OCI-LY1 (cell line): ENCODE measurements at regions not wholly inside any gene's neighbourhood (a gene's known extent, or its start where the extent isn't known, plus 50 kb on each side); places are given as distances from the start of the nearest gene placed in this dataset.

Experiments used
- H2AFZ ChIP-seq: fragments of 200-600 bp; sonication (generic), shearing (Covaris generic); 2 replicates; pipeline ENCODE4 v1.6.0; 2014; ENCODE audit warnings: antibody characterized with exemption, mild to moderate bottlenecking, low read length
- H3F3A ChIP-seq: fragments of 200-600 bp; sonication (generic), shearing (Covaris generic); 2 replicates; pipeline ENCODE4 v1.6.0; 2014; ENCODE audit warnings: mild to moderate bottlenecking, antibody characterized with exemption, low read length, moderate library complexity; ENCODE audit not compliant: insufficient read depth
- H3K27ac ChIP-seq: fragments of 200-600 bp; sonication (generic); 2 replicates; pipeline ENCODE4 v1.5.1; 2014; ENCODE audit warnings: low read length, mixed run types, mild to moderate bottlenecking, low read depth; ENCODE audit not compliant: poor library complexity, severe bottlenecking
- H3K27me3 ChIP-seq: fragments of 200-600 bp; sonication (generic); 2 replicates; pipeline ENCODE4 v1.6.0; 2014; ENCODE audit warnings: antibody characterized with exemption, mild to moderate bottlenecking, low read length, moderate library complexity; ENCODE audit not compliant: insufficient read depth
- H3K36me3 ChIP-seq: fragments of 200-600 bp; sonication (generic); 2 replicates; pipeline ENCODE4 v1.6.1; 2014; ENCODE audit warnings: mild to moderate bottlenecking, antibody characterized with exemption, low read length, moderate library complexity, mixed read lengths; ENCODE audit not compliant: insufficient read depth
- H3K4me1 ChIP-seq: fragments of 200-600 bp; sonication (generic); 2 replicates; pipeline ENCODE4 v1.5.1; 2014; ENCODE audit warnings: mild to moderate bottlenecking, low read length, moderate library complexity; ENCODE audit not compliant: insufficient read depth, severe bottlenecking
- H3K4me2 ChIP-seq: fragments of 200-600 bp; sonication (generic), shearing (Covaris generic); 2 replicates; pipeline ENCODE4 v1.6.1; 2014; ENCODE audit warnings: low read length
- H3K4me3 ChIP-seq: fragments of 200-600 bp; sonication (generic); 2 replicates; pipeline ENCODE4 v1.5.1; 2014; ENCODE audit warnings: low read length, low read depth, mild to moderate bottlenecking, mixed read lengths; ENCODE audit not compliant: poor library complexity, severe bottlenecking
- H3K79me2 ChIP-seq: fragments of 200-600 bp; shearing (Covaris generic); 2 replicates; pipeline ENCODE4 v1.6.1; 2016; ENCODE audit warnings: mixed run types, low read length, mixed read lengths; ENCODE audit not compliant: insufficient read depth
- H3K9ac ChIP-seq: fragments of 200-600 bp; sonication (generic), shearing (Covaris generic); 2 replicates; pipeline ENCODE4 v1.6.1; 2014; ENCODE audit warnings: mild to moderate bottlenecking, low read length, mixed read lengths
- H3K9me2 ChIP-seq: fragments of 200-600 bp; sonication (generic), shearing (Covaris generic); 2 replicates; pipeline ENCODE4 v1.6.1; 2014; ENCODE audit warnings: low read depth, mild to moderate bottlenecking, low read length, mixed read lengths
- H3K9me3 ChIP-seq: fragments of 200-600 bp; shearing (Covaris generic); 2 replicates; pipeline ENCODE4 v1.6.1; 2014; ENCODE audit warnings: low read length, mixed read lengths
- H4K20me1 ChIP-seq: fragments of 200-600 bp; sonication (generic), shearing (Covaris generic); 2 replicates; pipeline ENCODE4 v1.6.0; 2016; ENCODE audit warnings: mild to moderate bottlenecking, low read length; ENCODE audit not compliant: insufficient read depth
- CTCF ChIP-seq: fragments of 200-600 bp; sonication (generic), shearing (Covaris generic); IDR thresholded peaks from 2 replicates; pipeline ENCODE4 v1.5.1; 2017; ENCODE audit warnings: mild to moderate bottlenecking, antibody characterized with exemption, low read length, moderate library complexity, mixed read lengths
- EZH2 ChIP-seq: fragments of 200-600 bp; sonication (generic), shearing (Covaris generic); IDR thresholded peaks from 2 replicates; pipeline ENCODE4 v1.8.0; 2017; ENCODE audit warnings: borderline replicate concordance, mixed run types, mild to moderate bottlenecking, antibody characterized with exemption, low read length, moderate library complexity, mixed read lengths

- no peak overlapping the region for H2AFZ ChIP-seq
- TF ChIP-seq CTCF = no peak
- no peak for TF ChIP-seq EZH2
- H3K79me2 ChIP-seq = no peaks in the 10 kb centered on the region
Observed at GRCh38 chr3:193795062-193795690, 202.2 kb downstream of the OPA1 start.

GRCh38 chr3:193796089-193796488 is 203.1 kb downstream of the OPA1 start:
- Histone ChIP-seq H3K4me1 (no peaks in the 10 kb centered on the region), H3K4me2 (no peak overlapping the region), H4K20me1 (no peaks in the 10 kb centered on the region), H3K79me2 (no peaks in the 10 kb centered on the region), H3K4me3 (no peak overlapping the region), H3K27me3 (no peaks in the 10 kb centered on the region; the same call in 1 of the 2 replicates), H2AFZ (no peak overlapping the region), H3K9ac (no peak overlapping the region), H3K27ac (no peak overlapping the region), H3K36me3 (no peaks in the 10 kb centered on the region), H3K9me3 (no peaks in the 10 kb centered on the region), H3F3A (no peaks in the 10 kb centered on the region), H3K9me2 (no peaks in the 10 kb centered on the region)
- no peak for TF ChIP-seq EZH2
- no peak for TF ChIP-seq CTCF

More at GRCh38 chr3:193795062-193795690, 202.2 kb downstream of the OPA1 start:
- Histone ChIP-seq H3K9me3 (no peaks in the 10 kb centered on the region), H3K4me1 (no peaks in the 10 kb centered on the region), H3K9me2 (no peaks in the 10 kb centered on the region), H3K27ac (no peak overlapping the region), H4K20me1 (no peaks in the 10 kb centered on the region), H3K4me2 (no peak overlapping the region), H3K27me3 (no peaks in the 10 kb centered on the region), H3K9ac (no peak overlapping the region), H3K36me3 (no peaks in the 10 kb centered on the region), H3K4me3 (no peak overlapping the region), H3F3A (no peaks in the 10 kb centered on the region)

GRCh38 chr3:193797566-193797965 is 204.6 kb downstream of the OPA1 start:
- Histone ChIP-seq H3F3A (no peaks in the 10 kb centered on the region), H3K4me2 (no peak overlapping the region), H3K36me3 (no peaks in the 10 kb centered on the region), H3K9ac (no peak overlapping the region), H2AFZ (no peak overlapping the region), H4K20me1 (no peaks in the 10 kb centered on the region), H3K9me3 (no peaks in the 10 kb centered on the region), H3K9me2 (no peaks in the 10 kb centered on the region), H3K79me2 (no peaks in the 10 kb centered on the region), H3K4me3 (no peak overlapping the region), H3K4me1 (no peaks in the 10 kb centered on the region), H3K27ac (no peak overlapping the region), H3K27me3 (no peaks in the 10 kb centered on the region; the same call in 1 of the 2 replicates)
- TF ChIP-seq CTCF (no peak), EZH2 (no peak)
